Keratinocyte (primary cell): ENCODE measurements at regions not wholly inside any gene's neighbourhood (a gene's known extent, or its start where the extent isn't known, plus 50 kb on each side); places are given as distances from the start of the nearest gene placed in this dataset.

Source experiments
- DNase-seq: peaks from one replicate; pipeline ENCODE4 v3.0.0-alpha.2; 2011; ENCODE audit warnings: low read depth, missing footprints, low spot score
- FAIRE-seq: peaks from 2 replicates; lab custom pipeline; 2011; peaks lifted over from hg19 to GRCh38; lab: Jason Lieb, UNC
- H2AFZ ChIP-seq: 2 replicates; pipeline ENCODE4 v1.6.0; 2012; ENCODE audit warnings: low read length, control low read depth, inconsistent platforms; ENCODE audit not compliant: control insufficient read depth
- H3K27ac ChIP-seq: 2 replicates; pipeline ENCODE4 v1.5.1; 2011; ENCODE audit warnings: low read length; ENCODE audit not compliant: control insufficient read depth, insufficient read depth
- H3K27me3 ChIP-seq: 3 replicates; pipeline ENCODE4 v1.6.0; 2011; ENCODE audit warnings: low read length; ENCODE audit not compliant: control insufficient read depth, insufficient read depth; ENCODE audit errors: extremely low read depth
- H3K36me3 ChIP-seq, 2 experiments: 2 replicates in 1 of 2; 3 replicates in 1 of 2; pipeline ENCODE4 v1.5.1; 2011; ENCODE audit warnings: low read length in 2 of 2, mild to moderate bottlenecking in 1 of 2; ENCODE audit not compliant: control insufficient read depth in 2 of 2, insufficient read depth in 2 of 2; ENCODE audit errors: extremely low read depth in 1 of 2
- H3K4me1 ChIP-seq: 3 replicates; pipeline ENCODE4 v1.5.1; 2011; ENCODE audit warnings: low read length; ENCODE audit not compliant: control insufficient read depth, insufficient read depth; ENCODE audit errors: extremely low read depth
- H3K4me2 ChIP-seq: 3 replicates; pipeline ENCODE4 v1.6.0; 2011; ENCODE audit warnings: low read depth, low read length; ENCODE audit not compliant: control insufficient read depth, insufficient read depth; ENCODE audit errors: extremely low read depth
- H3K4me3 ChIP-seq, 3 experiments: fragments of 200-600 bp in 1 of 3; sonication (generic) in 1 of 3; 2 replicates in 2 of 3; 3 replicates in 1 of 3; pipeline ENCODE4 v1.5.1; 2011 to 2016; ENCODE audit warnings: low read length in 3 of 3, mild to moderate bottlenecking in 3 of 3, control low read depth in 2 of 3, inconsistent platforms in 1 of 3, low read depth in 1 of 3, mixed read lengths in 1 of 3, mixed run types in 1 of 3, moderate library complexity in 1 of 3; ENCODE audit not compliant: control insufficient read depth in 2 of 3, insufficient read depth in 2 of 3; ENCODE audit errors: extremely low read depth in 1 of 3
- H3K79me2 ChIP-seq: 2 replicates; pipeline ENCODE4 v1.6.0; 2012; ENCODE audit warnings: low read length; ENCODE audit not compliant: control insufficient read depth, insufficient read depth
- H3K9ac ChIP-seq: 3 replicates; pipeline ENCODE4 v1.6.0; 2011; ENCODE audit warnings: low read length; ENCODE audit not compliant: control insufficient read depth, insufficient read depth; ENCODE audit errors: extremely low read depth
- H3K9me1 ChIP-seq: 3 replicates; pipeline ENCODE4 v1.6.0; 2011; ENCODE audit warnings: low read length; ENCODE audit not compliant: control insufficient read depth, insufficient read depth; ENCODE audit errors: extremely low read depth
- H3K9me3 ChIP-seq: 2 replicates; pipeline ENCODE4 v1.5.1; 2012; ENCODE audit warnings: low read depth, low read length; ENCODE audit not compliant: control insufficient read depth
- H4K20me1 ChIP-seq: 3 replicates; pipeline ENCODE4 v1.6.0; 2011; ENCODE audit warnings: low read length; ENCODE audit not compliant: control insufficient read depth, insufficient read depth; ENCODE audit errors: extremely low read depth
- EZH2 ChIP-seq: IDR thresholded peaks from one replicate; pipeline ENCODE4 v1.6.1; 2012; ENCODE audit warnings: inconsistent platforms, mild to moderate bottlenecking, low read length, moderate library complexity
- dilution Hi-C: fragments of 300-500 bp; cut with MboI; formaldehyde crosslinking; loops from one replicate; pipeline ENCODE4 v1.7.0; 2020; ENCODE audit warnings: low sequenced_read_pairs; ENCODE audit not compliant: extremely low pct_ligation_motif_present
- TF ChIP-seq, protein P1 (sequence below), 3 experiments: IDR thresholded peaks in 1 of 3; conservative IDR thresholded peaks in 1 of 3; optimal IDR thresholded peaks in 1 of 3; 2 replicates in 2 of 3; 3 replicates in 1 of 3; pipeline versions ENCODE3 to v1.5.1; 2011; ENCODE audit warnings: low read length in 3 of 3, mild to moderate bottlenecking in 3 of 3, moderate library complexity in 2 of 3, control low read depth in 1 of 3, inconsistent platforms in 1 of 3; ENCODE audit not compliant: insufficient read depth in 2 of 3; ENCODE audit errors: extremely low read depth in 1 of 3

- no peak overlapping the region for H3K4me2 ChIP-seq
- H2AFZ ChIP-seq = no peak overlapping the region
- no peaks in the 10 kb centered on the region for H3K4me1 ChIP-seq
- no peak overlapping the region for H3K9ac ChIP-seq
- H3K9me1 ChIP-seq = no peaks in the 10 kb centered on the region
- FAIRE-seq (no peak), DNase-seq (no peak)
- no peaks in the 10 kb centered on the region for H3K27me3 ChIP-seq
- no peaks in the 10 kb centered on the region for H3K36me3 ChIP-seq
- H3K4me3 ChIP-seq = no peak overlapping the region
- H4K20me1 ChIP-seq = no peaks in the 10 kb centered on the region
- TF ChIP-seq, protein P1, sequence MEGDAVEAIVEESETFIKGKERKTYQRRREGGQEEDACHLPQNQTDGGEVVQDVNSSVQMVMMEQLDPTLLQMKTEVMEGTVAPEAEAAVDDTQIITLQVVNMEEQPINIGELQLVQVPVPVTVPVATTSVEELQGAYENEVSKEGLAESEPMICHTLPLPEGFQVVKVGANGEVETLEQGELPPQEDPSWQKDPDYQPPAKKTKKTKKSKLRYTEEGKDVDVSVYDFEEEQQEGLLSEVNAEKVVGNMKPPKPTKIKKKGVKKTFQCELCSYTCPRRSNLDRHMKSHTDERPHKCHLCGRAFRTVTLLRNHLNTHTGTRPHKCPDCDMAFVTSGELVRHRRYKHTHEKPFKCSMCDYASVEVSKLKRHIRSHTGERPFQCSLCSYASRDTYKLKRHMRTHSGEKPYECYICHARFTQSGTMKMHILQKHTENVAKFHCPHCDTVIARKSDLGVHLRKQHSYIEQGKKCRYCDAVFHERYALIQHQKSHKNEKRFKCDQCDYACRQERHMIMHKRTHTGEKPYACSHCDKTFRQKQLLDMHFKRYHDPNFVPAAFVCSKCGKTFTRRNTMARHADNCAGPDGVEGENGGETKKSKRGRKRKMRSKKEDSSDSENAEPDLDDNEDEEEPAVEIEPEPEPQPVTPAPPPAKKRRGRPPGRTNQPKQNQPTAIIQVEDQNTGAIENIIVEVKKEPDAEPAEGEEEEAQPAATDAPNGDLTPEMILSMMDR (optimal IDR thresholded peaks at IDR 0.05 in 1 of 3, IDR thresholded peaks at IDR 0.05 in 1 of 3, conservative IDR thresholded peaks at IDR 0.05 in 1 of 3; ENCODE audit: extremely low read depth in 1 of 3, insufficient read depth in 2 of 3, low read length in 3 of 3) = no peak
- dilution Hi-C loops = no loop called here
- no peak overlapping the region for H3K27ac ChIP-seq
- no peaks in the 10 kb centered on the region for H3K79me2 ChIP-seq
- no peaks in the 10 kb centered on the region for H3K9me3 ChIP-seq
These were observed 363.5 kb upstream of the DUSP10 start for GRCh38 chr1:222105393-222105737.

DNA sequence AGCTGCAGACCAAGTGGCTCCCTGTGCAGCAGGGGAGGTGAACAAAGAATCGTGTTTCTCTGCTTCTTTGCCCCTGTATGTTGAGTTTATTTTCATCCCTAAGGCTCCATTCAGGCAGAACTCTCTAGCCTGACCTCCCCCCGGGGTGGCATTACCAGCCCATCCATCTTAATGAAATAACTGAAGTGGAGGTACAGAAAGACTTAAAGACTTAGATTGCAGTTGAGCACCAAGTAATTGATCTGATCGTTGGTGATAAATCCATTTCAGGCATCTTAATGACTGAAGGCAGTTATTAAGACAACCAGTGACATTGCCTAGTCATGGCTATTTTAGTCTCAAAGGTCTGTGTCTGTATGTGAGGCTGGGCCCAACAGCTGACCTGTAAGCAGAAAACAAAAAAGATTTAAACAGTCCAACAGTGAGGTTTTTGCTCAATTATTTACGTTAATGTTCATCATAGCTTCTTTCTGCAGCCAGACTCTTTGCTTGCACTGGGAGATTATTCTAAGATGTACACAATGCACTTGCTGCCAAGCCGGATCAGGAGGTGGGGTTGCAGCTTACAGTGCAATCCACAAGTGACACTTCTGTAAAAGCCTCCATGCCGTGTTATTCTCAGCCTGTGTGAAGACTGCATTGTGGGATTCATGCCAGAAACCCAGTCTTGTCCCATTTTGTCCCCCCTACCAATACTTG, 363.0 kb upstream of the DUSP10 start:
- Histone ChIP-seq H3K27me3 (no peaks in the 10 kb centered on the region), H3K4me3 (no peak overlapping the region), H3K27ac (no peak overlapping the region), H3K79me2 (no peaks in the 10 kb centered on the region), H2AFZ (no peak overlapping the region), H3K9ac (no peak overlapping the region), H3K9me3 (no peaks in the 10 kb centered on the region), H3K4me2 (no peak overlapping the region), H4K20me1 (no peaks in the 10 kb centered on the region), H3K4me1 (no peaks in the 10 kb centered on the region), H3K36me3 (no peaks in the 10 kb centered on the region), H3K9me1 (no peaks in the 10 kb centered on the region)
- FAIRE-seq (no peak), DNase-seq (no peak)
- TF ChIP-seq, protein P1 (optimal IDR thresholded peaks at IDR 0.05 in 1 of 3, IDR thresholded peaks at IDR 0.05 in 1 of 3, conservative IDR thresholded peaks at IDR 0.05 in 1 of 3; ENCODE audit: extremely low read depth in 1 of 3, insufficient read depth in 2 of 3, low read length in 3 of 3) = no peak
- TF ChIP-seq EZH2 = no peak
- dilution Hi-C loops = no loop called here
